ENCODE measurements at regions not wholly inside any gene's neighbourhood (a gene's known extent, or its start where the extent isn't known, plus 50 kb on each side); places are given as distances from the start of the nearest gene placed in this dataset.

- TF ChIP-seq CTCF (IDR thresholded peaks at IDR 0.05 in 2 of 3, conservative IDR thresholded peaks at IDR 0.05 in 1 of 3; ENCODE audit: borderline replicate concordance in 1 of 3, insufficient read depth in 1 of 3, low read depth in 2 of 3, low read length in 2 of 3) = no peak
- no peak for TF ChIP-seq EZH2 (IDR thresholded peaks at IDR 0.05)
- TF ChIP-seq MAX (IDR thresholded peaks at IDR 0.05) = no peak
- no peak for TF ChIP-seq POLR2A (IDR thresholded peaks at IDR 0.05; ENCODE audit: borderline replicate concordance, extremely low read depth, insufficient read depth, insufficient read length)
- no peak for TF ChIP-seq SIN3A (IDR thresholded peaks at IDR 0.05; ENCODE audit: low read depth)
- no peak for TF ChIP-seq REST (IDR thresholded peaks at IDR 0.05; ENCODE audit: low read depth)
- TF ChIP-seq, protein P1, sequence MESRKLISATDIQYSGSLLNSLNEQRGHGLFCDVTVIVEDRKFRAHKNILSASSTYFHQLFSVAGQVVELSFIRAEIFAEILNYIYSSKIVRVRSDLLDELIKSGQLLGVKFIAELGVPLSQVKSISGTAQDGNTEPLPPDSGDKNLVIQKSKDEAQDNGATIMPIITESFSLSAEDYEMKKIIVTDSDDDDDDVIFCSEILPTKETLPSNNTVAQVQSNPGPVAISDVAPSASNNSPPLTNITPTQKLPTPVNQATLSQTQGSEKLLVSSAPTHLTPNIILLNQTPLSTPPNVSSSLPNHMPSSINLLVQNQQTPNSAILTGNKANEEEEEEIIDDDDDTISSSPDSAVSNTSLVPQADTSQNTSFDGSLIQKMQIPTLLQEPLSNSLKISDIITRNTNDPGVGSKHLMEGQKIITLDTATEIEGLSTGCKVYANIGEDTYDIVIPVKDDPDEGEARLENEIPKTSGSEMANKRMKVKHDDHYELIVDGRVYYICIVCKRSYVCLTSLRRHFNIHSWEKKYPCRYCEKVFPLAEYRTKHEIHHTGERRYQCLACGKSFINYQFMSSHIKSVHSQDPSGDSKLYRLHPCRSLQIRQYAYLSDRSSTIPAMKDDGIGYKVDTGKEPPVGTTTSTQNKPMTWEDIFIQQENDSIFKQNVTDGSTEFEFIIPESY (IDR thresholded peaks at IDR 0.05; ENCODE audit: extremely low read depth, insufficient replicate concordance, low read length) = no peak
- TF ChIP-seq POLR2AphosphoS5 (IDR thresholded peaks at IDR 0.05; ENCODE audit: low read depth, low read length) = no peak
- TF ChIP-seq RAD21 (IDR thresholded peaks at IDR 0.05; ENCODE audit: low read depth) = no peak
Measured at GRCh38 chr10:32179836-32180235, 123.6 kb upstream of the KIF5B start.
